ENCODE measurements at regions not wholly inside any gene's neighbourhood (a gene's known extent, or its start where the extent isn't known, plus 50 kb on each side); places are given as distances from the start of the nearest gene placed in this dataset.
"Not testable (repeated sequence)": the region's sequence is repeated elsewhere in the genome, so short reads cannot be mapped to it uniquely, and the experiment has no call there.

- H3K27me3 ChIP-seq (ENCODE audit: low read depth, low read length) = peaks cover 22% of the 10 kb centered on the region
- H4K20me1 ChIP-seq (ENCODE audit: insufficient read depth, low read length) = no peaks in the 10 kb centered on the region
- H3K27ac ChIP-seq (ENCODE audit: low read length) = no peak overlapping the region
- H3K9ac ChIP-seq (ENCODE audit: low read length) = no peak overlapping the region
- H3K4me3 ChIP-seq (ENCODE audit: low read length) = no peak overlapping the region
- H3K4me1 ChIP-seq (ENCODE audit: low read length) = no peaks in the 10 kb centered on the region
- no peak for TF ChIP-seq EZH2phosphoT487 (IDR thresholded peaks at IDR 0.05; ENCODE audit: low read depth)
- TF ChIP-seq, protein P1, sequence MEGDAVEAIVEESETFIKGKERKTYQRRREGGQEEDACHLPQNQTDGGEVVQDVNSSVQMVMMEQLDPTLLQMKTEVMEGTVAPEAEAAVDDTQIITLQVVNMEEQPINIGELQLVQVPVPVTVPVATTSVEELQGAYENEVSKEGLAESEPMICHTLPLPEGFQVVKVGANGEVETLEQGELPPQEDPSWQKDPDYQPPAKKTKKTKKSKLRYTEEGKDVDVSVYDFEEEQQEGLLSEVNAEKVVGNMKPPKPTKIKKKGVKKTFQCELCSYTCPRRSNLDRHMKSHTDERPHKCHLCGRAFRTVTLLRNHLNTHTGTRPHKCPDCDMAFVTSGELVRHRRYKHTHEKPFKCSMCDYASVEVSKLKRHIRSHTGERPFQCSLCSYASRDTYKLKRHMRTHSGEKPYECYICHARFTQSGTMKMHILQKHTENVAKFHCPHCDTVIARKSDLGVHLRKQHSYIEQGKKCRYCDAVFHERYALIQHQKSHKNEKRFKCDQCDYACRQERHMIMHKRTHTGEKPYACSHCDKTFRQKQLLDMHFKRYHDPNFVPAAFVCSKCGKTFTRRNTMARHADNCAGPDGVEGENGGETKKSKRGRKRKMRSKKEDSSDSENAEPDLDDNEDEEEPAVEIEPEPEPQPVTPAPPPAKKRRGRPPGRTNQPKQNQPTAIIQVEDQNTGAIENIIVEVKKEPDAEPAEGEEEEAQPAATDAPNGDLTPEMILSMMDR (IDR thresholded peaks at IDR 0.05; ENCODE audit: low read depth, low read length) = no peak
- H3K36me3 ChIP-seq (replicated peaks; ENCODE audit: low read depth, low read length) = no peaks in the 10 kb centered on the region
- H3K79me2 ChIP-seq (ENCODE audit: low read length) = no peaks in the 10 kb centered on the region
- H3K9me3 ChIP-seq (ENCODE audit: insufficient read depth, low read length) = no peaks in the 10 kb centered on the region
- no peak overlapping the region for H3K4me2 ChIP-seq (ENCODE audit: low read length)
- no peak overlapping the region for H2AFZ ChIP-seq (ENCODE audit: low read depth, low read length)
Measured at GRCh38 chr11:115610908-115611307, 106.7 kb upstream of the CADM1 start.

GRCh38 chr11:115610234-115610633 is 106.0 kb upstream of the CADM1 start:
- H3K4me2 ChIP-seq (ENCODE audit: low read length); H3K4me1 ChIP-seq (ENCODE audit: low read length); H3K36me3 ChIP-seq (replicated peaks; ENCODE audit: low read depth, low read length); H3K9ac ChIP-seq (ENCODE audit: low read length); H4K20me1 ChIP-seq (ENCODE audit: insufficient read depth, low read length); H3K79me2 ChIP-seq (ENCODE audit: low read length); H2AFZ ChIP-seq (ENCODE audit: low read depth, low read length); H3K4me3 ChIP-seq (ENCODE audit: low read length); H3K27ac ChIP-seq (ENCODE audit: low read length); H3K9me3 ChIP-seq (ENCODE audit: insufficient read depth, low read length): not testable (repeated sequence)
- H3K27me3 ChIP-seq (ENCODE audit: low read depth, low read length) = peaks cover 22% of the 10 kb centered on the region

DNA sequence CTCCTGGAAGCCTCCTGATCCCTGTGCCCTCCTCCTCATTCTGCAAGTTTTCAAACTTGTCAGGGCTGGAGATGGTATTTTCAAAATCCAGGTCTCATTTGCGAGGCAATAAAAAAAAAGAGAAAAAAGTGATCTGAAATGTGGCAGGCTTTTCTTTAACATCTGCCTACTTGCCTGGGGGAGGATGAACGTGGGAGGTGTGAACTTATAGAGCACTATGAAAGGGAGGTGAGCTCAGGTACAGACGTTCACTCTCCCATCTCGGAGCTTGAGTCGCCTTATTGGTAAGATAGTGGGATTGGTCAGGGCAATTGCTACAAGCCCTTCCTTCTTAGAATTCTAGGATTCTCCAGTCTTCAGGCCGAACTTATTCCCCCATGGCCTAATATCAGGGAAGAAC is 104.8 kb upstream of the CADM1 start:
- H3K9ac ChIP-seq (ENCODE audit: low read length) = no peak overlapping the region
- no peaks in the 10 kb centered on the region for H3K79me2 ChIP-seq (ENCODE audit: low read length)
- no peaks in the 10 kb centered on the region for H3K36me3 ChIP-seq (replicated peaks; ENCODE audit: low read depth, low read length)
- no peaks in the 10 kb centered on the region for H3K9me3 ChIP-seq (ENCODE audit: insufficient read depth, low read length)
- no peaks in the 10 kb centered on the region for H4K20me1 ChIP-seq (ENCODE audit: insufficient read depth, low read length)
- no peaks in the 10 kb centered on the region for H3K4me1 ChIP-seq (ENCODE audit: low read length)
- TF ChIP-seq, protein P1 (IDR thresholded peaks at IDR 0.05; ENCODE audit: low read depth, low read length) = no peak
- no peak for TF ChIP-seq EZH2phosphoT487 (IDR thresholded peaks at IDR 0.05; ENCODE audit: low read depth)
- H3K4me3 ChIP-seq (ENCODE audit: low read length) = no peak overlapping the region
- H3K27me3 ChIP-seq (ENCODE audit: low read depth, low read length) = peaks cover 22% of the 10 kb centered on the region
- H3K4me2 ChIP-seq (ENCODE audit: low read length) = no peak overlapping the region
- no peak overlapping the region for H2AFZ ChIP-seq (ENCODE audit: low read depth, low read length)
- no peak overlapping the region for H3K27ac ChIP-seq (ENCODE audit: low read length)

DNA sequence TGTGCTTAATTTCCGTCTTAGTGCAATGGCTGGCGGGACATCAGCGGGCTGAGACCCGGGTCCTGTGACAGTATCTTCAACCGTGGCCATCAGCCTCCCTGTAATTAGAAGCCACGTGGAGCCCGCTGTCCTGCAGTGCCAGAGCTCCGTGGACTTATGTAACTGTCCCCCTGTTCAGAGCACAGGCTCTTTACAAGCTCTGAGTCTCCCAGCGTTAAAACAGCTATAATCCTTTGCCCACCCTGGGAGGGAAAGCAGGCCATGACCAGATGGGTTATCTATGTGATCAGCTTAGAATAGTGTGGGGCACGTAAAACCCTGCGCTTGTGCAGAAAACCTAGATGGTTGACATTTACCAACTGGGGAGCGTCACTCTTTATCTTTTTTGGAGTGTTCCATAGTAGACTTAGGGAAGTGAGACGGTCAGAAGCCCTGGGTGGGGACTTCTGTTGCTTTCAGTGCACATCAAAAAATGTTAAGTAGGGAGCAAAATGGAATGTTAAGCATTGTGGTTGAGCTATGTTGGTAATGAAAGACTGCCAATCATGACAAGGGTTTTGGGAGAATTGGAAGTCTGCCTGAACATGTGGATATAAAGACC is 103.5 kb upstream of the CADM1 start:
- Histone ChIP-seq H3K36me3 (replicated peaks; ENCODE audit: low read depth, low read length) (no peaks in the 10 kb centered on the region), H3K27me3 (ENCODE audit: low read depth, low read length) (peaks cover 22% of the 10 kb centered on the region), H4K20me1 (ENCODE audit: insufficient read depth, low read length) (no peaks in the 10 kb centered on the region), H3K4me2 (ENCODE audit: low read length) (no peak overlapping the region), H2AFZ (ENCODE audit: low read depth, low read length) (no peak overlapping the region), H3K79me2 (ENCODE audit: low read length) (no peaks in the 10 kb centered on the region), H3K9me3 (ENCODE audit: insufficient read depth, low read length) (no peaks in the 10 kb centered on the region), H3K4me3 (ENCODE audit: low read length) (no peak overlapping the region), H3K4me1 (ENCODE audit: low read length) (no peaks in the 10 kb centered on the region), H3K27ac (ENCODE audit: low read length) (no peak overlapping the region), H3K9ac (ENCODE audit: low read length) (no peak overlapping the region)
- TF ChIP-seq EZH2phosphoT487 (IDR thresholded peaks at IDR 0.05; ENCODE audit: low read depth) = no peak
- TF ChIP-seq, protein P1 (IDR thresholded peaks at IDR 0.05; ENCODE audit: low read depth, low read length) = no peak

All from OCI-LY3 (cell line).